ENCODE measurements at regions not wholly inside any gene's neighbourhood (a gene's known extent, or its start where the extent isn't known, plus 50 kb on each side); places are given as distances from the start of the nearest gene placed in this dataset.

DNA sequence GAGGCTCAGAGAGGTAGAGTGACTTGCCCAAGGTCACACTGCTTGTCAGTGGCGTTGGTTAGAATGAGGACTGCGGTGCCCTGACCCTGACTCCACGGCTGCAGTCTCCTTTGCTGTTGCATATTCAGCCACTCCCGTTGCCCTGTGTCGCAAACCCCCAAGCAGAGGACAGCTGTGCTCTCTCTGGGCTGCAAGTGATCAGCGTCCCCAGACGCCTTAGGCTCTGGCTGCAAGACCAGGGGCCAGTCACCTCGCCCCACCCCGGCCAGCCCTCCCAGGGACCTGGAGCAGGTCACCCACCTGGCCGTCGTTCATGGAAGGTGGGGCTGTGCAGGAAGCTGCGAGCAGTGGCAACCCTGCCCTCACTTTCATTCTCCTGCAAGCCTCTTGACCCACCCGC, 51.7 kb upstream of the NANOS1 start:
- TF ChIP-seq, protein P1, sequence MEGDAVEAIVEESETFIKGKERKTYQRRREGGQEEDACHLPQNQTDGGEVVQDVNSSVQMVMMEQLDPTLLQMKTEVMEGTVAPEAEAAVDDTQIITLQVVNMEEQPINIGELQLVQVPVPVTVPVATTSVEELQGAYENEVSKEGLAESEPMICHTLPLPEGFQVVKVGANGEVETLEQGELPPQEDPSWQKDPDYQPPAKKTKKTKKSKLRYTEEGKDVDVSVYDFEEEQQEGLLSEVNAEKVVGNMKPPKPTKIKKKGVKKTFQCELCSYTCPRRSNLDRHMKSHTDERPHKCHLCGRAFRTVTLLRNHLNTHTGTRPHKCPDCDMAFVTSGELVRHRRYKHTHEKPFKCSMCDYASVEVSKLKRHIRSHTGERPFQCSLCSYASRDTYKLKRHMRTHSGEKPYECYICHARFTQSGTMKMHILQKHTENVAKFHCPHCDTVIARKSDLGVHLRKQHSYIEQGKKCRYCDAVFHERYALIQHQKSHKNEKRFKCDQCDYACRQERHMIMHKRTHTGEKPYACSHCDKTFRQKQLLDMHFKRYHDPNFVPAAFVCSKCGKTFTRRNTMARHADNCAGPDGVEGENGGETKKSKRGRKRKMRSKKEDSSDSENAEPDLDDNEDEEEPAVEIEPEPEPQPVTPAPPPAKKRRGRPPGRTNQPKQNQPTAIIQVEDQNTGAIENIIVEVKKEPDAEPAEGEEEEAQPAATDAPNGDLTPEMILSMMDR (IDR thresholded peaks at IDR 0.05; ENCODE audit: control extremely low read depth in 1 of 3, insufficient read depth in 1 of 3, low read depth in 1 of 3, low read length in 3 of 3): no peak
- no peak for TF ChIP-seq POLR2A (IDR thresholded peaks at IDR 0.05; ENCODE audit: control extremely low read depth in 1 of 2, low read depth in 2 of 2, low read length in 2 of 2)
- TF ChIP-seq YY1 (IDR thresholded peaks at IDR 0.05; ENCODE audit: low read depth, low read length): no peak
- no peak for TF ChIP-seq EZH2 (IDR thresholded peaks at IDR 0.05; ENCODE audit: low read depth, low read length, severe bottlenecking)
- TF ChIP-seq POLR2AphosphoS5 (IDR thresholded peaks at IDR 0.05; ENCODE audit: low read depth, low read length): no peak
- no peak for TF ChIP-seq EP300 (IDR thresholded peaks at IDR 0.05; ENCODE audit: borderline replicate concordance in 1 of 2, low read depth in 2 of 2, low read length in 2 of 2)
- no peak for TF ChIP-seq CREB1 (IDR thresholded peaks at IDR 0.05)
- no peak for TF ChIP-seq PHF8 (conservative IDR thresholded peaks at IDR 0.05; ENCODE audit: low read depth, low read length)
- TF ChIP-seq GABPA (IDR thresholded peaks at IDR 0.05; ENCODE audit: borderline replicate concordance, insufficient read depth, low read length): no peak
- no peak for TF ChIP-seq TBP (IDR thresholded peaks at IDR 0.05; ENCODE audit: low read depth, low read length)

Data from H1 (cell line).